B cell (primary cell): ENCODE measurements at regions not wholly inside any gene's neighbourhood (a gene's known extent, or its start where the extent isn't known, plus 50 kb on each side); places are given as distances from the start of the nearest gene placed in this dataset.

Experiments used
- ATAC-seq: fragments of 200-7000 bp; cut with Tn5 transposase; one replicate; pipeline ENCODE4 v1.10.0; 2021; ENCODE audit warnings: low read depth, mild to moderate bottlenecking, moderate number of reproducible peaks, moderate library complexity
- CTCF ChIA-PET: fragments of 350-600 bp; sonication (Branson Sonifier 250); formaldehyde crosslinking; loops from one replicate; lab custom pipeline; 2021; ENCODE audit warnings: antibody characterized with exemption, inconsistent platforms; lab: Charles Lee
- POLR2A ChIA-PET: fragments of 350-600 bp; sonication (Branson Sonifier 250); formaldehyde crosslinking; loops from one replicate; lab custom pipeline; 2021; ENCODE audit warnings: antibody characterized with exemption; lab: Charles Lee
- DNase-seq: peaks from one replicate; pipeline ENCODE4 v3.0.0; 2013
- H2AFZ ChIP-seq: 2 replicates; pipeline ENCODE4 v1.6.1; 2012; ENCODE audit warnings: mild to moderate bottlenecking, low read depth, low read length; ENCODE audit not compliant: insufficient read depth, poor library complexity, severe bottlenecking
- H3K27ac ChIP-seq, 2 donors: 1 replicate in 1 of 2; 2 replicates in 1 of 2; pipeline ENCODE4 v1.5.1; 2012 to 2013; ENCODE audit warnings: low read length in 2 of 2, mild to moderate bottlenecking in 2 of 2, moderate library complexity in 1 of 2
- H3K27me3 ChIP-seq, 4 experiments: fragments of 200-600 bp in 1 of 4; sonication (generic) in 1 of 4; replicated peaks in 1 of 4; 1 replicate in 2 of 4; 2 replicates in 2 of 4; pipeline versions ENCODE4 v1.6.1 to v1.7.0; 2013 to 2016; ENCODE audit warnings: low read length in 3 of 4, mild to moderate bottlenecking in 2 of 4, mixed read lengths in 1 of 4, moderate library complexity in 1 of 4; ENCODE audit not compliant: insufficient read depth in 4 of 4, control insufficient read depth in 3 of 4; ENCODE audit errors: control extremely low read depth in 1 of 4
- H3K36me3 ChIP-seq, 2 experiments: replicated peaks in 1 of 2; 1 replicate in 1 of 2; 2 replicates in 1 of 2; pipeline versions ENCODE4 v1.6.1 to v1.7.1; 2013; ENCODE audit warnings: low read length in 1 of 2; ENCODE audit not compliant: insufficient read depth in 2 of 2, control insufficient read depth in 1 of 2; ENCODE audit errors: control extremely low read depth in 1 of 2, extremely low read depth in 1 of 2
- H3K4me1 ChIP-seq, 2 donors: fragments of 200-600 bp in 1 of 2; sonication (generic) in 1 of 2; 1 replicate in 1 of 2; 2 replicates in 1 of 2; pipeline versions ENCODE4 v1.5.1 to v1.6.1; 2013 to 2017; ENCODE audit warnings: low read length in 2 of 2; ENCODE audit not compliant: control insufficient read depth in 2 of 2, insufficient read depth in 2 of 2
- H3K4me2 ChIP-seq: replicated peaks from 2 replicates; pipeline ENCODE3; 2012; ENCODE audit warnings: mild to moderate bottlenecking, low read depth, low read length; ENCODE audit not compliant: poor library complexity, severe bottlenecking
- H3K4me3 ChIP-seq, 5 experiments: fragments of 200-600 bp in 1 of 5; sonication (generic) in 1 of 5; 1 replicate in 3 of 5; 2 replicates in 2 of 5; pipeline versions ENCODE4 v1.5.1 to v1.7.0; 2011 to 2016; ENCODE audit warnings: low read length in 4 of 5, mild to moderate bottlenecking in 4 of 5, low read depth in 2 of 5, control low read depth in 1 of 5, moderate library complexity in 1 of 5; ENCODE audit not compliant: insufficient read depth in 1 of 5; ENCODE audit errors: control extremely low read depth in 1 of 5, extremely low read depth in 1 of 5
- H3K79me2 ChIP-seq: fragments of 200-600 bp; sonication (generic); one replicate; pipeline ENCODE4 v1.6.0; 2016; ENCODE audit warnings: low read length; ENCODE audit not compliant: control insufficient read depth, insufficient read depth
- H3K9ac ChIP-seq: fragments of 200-600 bp; sonication (generic); 2 replicates; pipeline ENCODE4 v1.6.1; 2017; ENCODE audit warnings: mild to moderate bottlenecking, low read length, moderate library complexity
- H3K9me3 ChIP-seq, 3 donors: one replicate each; pipeline versions ENCODE4 v1.6.1 to v1.7.1; 2013; ENCODE audit warnings: low read length in 2 of 3; ENCODE audit not compliant: control insufficient read depth in 2 of 3, insufficient read depth in 1 of 3; ENCODE audit errors: control extremely low read depth in 1 of 3
- H4K20me1 ChIP-seq: 2 replicates; pipeline ENCODE4 v1.6.0; 2012; ENCODE audit warnings: mild to moderate bottlenecking, low read length; ENCODE audit not compliant: insufficient read depth, control insufficient read depth, poor library complexity, severe bottlenecking
- H3K27ac Mint-ChIP-seq: one replicate; pipeline ENCODE4 v1.8.0; 2021; ENCODE audit warnings: mixed read lengths
- H3K27me3 Mint-ChIP-seq: one replicate; pipeline ENCODE4 v1.8.0; 2021; ENCODE audit warnings: mixed read lengths
- H3K4me1 Mint-ChIP-seq: one replicate; pipeline ENCODE4 v1.8.0; 2021; ENCODE audit warnings: mixed read lengths
- H3K4me3 Mint-ChIP-seq: one replicate; pipeline ENCODE4 v1.8.0; 2021; ENCODE audit warnings: mixed read lengths
- H3K9me3 Mint-ChIP-seq: one replicate; pipeline ENCODE4 v1.8.0; 2022; ENCODE audit warnings: mixed read lengths; ENCODE audit not compliant: insufficient read depth
- EZH2 ChIP-seq: IDR thresholded peaks from 2 replicates; pipeline ENCODE4 v1.6.1; 2012; ENCODE audit warnings: borderline replicate concordance, low read depth, mild to moderate bottlenecking, moderate library complexity, low read length; ENCODE audit not compliant: insufficient read depth, poor library complexity, severe bottlenecking
- WGBS: methylation state at CpG from one replicate; pipeline ENCODE4 v1.1.5; 2013; ENCODE audit warnings: missing lambda C conversion rate; ENCODE audit not compliant: insufficient coverage; 5-methylcytosine and 5-hydroxymethylcytosine counted together
- intact Hi-C: fragments of 100-400 bp; cut with micrococcal nuclease; formaldehyde crosslinking; loops from one replicate; pipeline ENCODE4 v1.10.0; 2022
- TF ChIP-seq, protein P1 (sequence below): fragments of 200-600 bp; IDR thresholded peaks from one replicate; pipeline ENCODE4 v1.8.0; 2022; ENCODE audit warnings: antibody characterized with exemption, mild to moderate bottlenecking

DNA sequence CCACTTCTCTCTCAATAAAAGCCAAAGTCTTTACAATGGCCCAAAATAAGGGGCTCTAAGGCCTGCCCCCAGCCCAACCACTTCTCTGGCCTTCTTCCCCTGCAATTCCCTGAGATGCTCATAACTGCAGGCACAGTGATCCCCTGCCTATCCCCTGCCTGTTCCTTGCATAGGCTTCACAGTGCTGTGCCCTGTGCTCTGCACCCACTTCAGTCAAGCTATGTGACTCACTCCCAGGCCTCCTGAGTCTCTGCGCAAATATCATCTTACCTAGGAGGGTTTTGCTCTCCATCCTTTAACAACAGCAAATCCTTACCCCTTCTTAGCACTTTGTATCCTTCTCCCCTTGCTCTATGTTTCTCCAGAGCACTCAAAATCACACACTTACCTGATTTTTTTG is 242.2 kb downstream of the MSRB3 start:
- Mint-ChIP-seq H3K27me3 (peaks cover 3% of the 10 kb centered on the region), H3K4me1 (no peaks in the 10 kb centered on the region), H3K4me3 (no peak overlapping the region), H3K27ac (no peak overlapping the region), H3K9me3 (peaks cover 3% of the 10 kb centered on the region)
- ChIA-PET CTCF (no interaction called here), POLR2A (no interaction called here)
- no peak overlapping the region for H3K4me3 ChIP-seq
- no peaks in the 10 kb centered on the region for H3K4me1 ChIP-seq
- no peaks in the 10 kb centered on the region for H3K36me3 ChIP-seq
- WGBS = 100% methylated on average over 1 of the region's 1 CpG
- no peak for DNase-seq
- no peak overlapping the region for H2AFZ ChIP-seq
- ATAC-seq = no peak
- intact Hi-C loops = no loop called here
- H3K4me2 ChIP-seq = no peak overlapping the region
- no peaks in the 10 kb centered on the region for H3K27me3 ChIP-seq
- no peaks in the 10 kb centered on the region for H3K9me3 ChIP-seq
- TF ChIP-seq, protein P1, sequence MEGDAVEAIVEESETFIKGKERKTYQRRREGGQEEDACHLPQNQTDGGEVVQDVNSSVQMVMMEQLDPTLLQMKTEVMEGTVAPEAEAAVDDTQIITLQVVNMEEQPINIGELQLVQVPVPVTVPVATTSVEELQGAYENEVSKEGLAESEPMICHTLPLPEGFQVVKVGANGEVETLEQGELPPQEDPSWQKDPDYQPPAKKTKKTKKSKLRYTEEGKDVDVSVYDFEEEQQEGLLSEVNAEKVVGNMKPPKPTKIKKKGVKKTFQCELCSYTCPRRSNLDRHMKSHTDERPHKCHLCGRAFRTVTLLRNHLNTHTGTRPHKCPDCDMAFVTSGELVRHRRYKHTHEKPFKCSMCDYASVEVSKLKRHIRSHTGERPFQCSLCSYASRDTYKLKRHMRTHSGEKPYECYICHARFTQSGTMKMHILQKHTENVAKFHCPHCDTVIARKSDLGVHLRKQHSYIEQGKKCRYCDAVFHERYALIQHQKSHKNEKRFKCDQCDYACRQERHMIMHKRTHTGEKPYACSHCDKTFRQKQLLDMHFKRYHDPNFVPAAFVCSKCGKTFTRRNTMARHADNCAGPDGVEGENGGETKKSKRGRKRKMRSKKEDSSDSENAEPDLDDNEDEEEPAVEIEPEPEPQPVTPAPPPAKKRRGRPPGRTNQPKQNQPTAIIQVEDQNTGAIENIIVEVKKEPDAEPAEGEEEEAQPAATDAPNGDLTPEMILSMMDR = no peak
- TF ChIP-seq EZH2 = no peak
- H3K27ac ChIP-seq = no peak overlapping the region
- H4K20me1 ChIP-seq = no peaks in the 10 kb centered on the region
- no peaks in the 10 kb centered on the region for H3K79me2 ChIP-seq
- H3K9ac ChIP-seq = no peak overlapping the region

DNA sequence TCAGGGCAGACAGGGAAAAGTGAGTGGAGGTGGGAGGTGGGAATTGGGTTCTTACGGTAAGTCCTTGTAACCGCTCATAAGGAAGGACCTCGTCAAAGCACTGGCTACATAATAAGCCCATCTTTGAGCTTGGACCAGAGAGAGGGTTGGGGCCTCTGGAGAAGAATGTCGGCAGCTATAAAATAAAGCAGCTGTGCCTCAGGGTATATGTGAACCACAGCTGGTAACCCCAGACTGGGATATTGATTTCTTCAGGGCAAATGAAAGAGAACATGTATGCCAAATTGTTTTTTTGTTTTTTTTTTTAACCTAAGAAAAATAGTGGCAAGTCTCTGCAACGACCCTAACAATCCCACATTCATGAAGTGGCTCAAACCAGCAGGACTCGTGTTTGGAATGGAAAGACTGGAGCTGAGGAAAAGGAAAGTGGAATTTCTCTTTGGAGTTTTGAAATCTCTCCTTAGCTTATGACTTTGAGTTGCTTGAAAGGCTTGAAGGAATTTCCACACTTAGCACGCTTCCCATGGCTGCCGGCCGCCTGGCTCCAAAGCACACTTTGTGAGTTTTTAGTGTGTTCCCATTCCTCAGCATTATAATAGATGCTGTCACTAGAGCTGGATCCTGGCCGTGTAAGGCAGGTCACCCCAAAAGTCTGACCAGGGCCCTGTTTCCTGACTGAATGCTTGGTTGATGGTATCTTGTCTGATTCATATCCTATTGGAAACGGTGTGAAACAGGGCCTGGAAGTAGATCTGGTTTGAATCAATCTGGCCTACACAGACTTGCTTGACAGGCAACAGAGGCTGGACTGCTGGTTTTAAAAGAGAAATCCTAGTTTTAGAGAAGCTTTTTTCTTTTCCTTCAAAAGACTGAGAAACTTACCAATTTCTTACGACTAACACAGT is 244.7 kb downstream of the MSRB3 start:
- no peaks in the 10 kb centered on the region for H3K4me1 Mint-ChIP-seq
- CTCF ChIA-PET = no interaction called here
- no peak overlapping the region for H2AFZ ChIP-seq
- no peak overlapping the region for H3K4me3 ChIP-seq
- H3K36me3 ChIP-seq = no peaks in the 10 kb centered on the region
- DNase-seq (no peak), ATAC-seq (no peak)
- no peak overlapping the region for H3K9ac ChIP-seq
- H3K27me3 ChIP-seq = no peaks in the 10 kb centered on the region
- intact Hi-C loops = no loop called here
- H3K4me3 Mint-ChIP-seq = no peak overlapping the region
- H3K4me2 ChIP-seq = no peak overlapping the region
- H3K9me3 ChIP-seq = no peaks in the 10 kb centered on the region
- POLR2A ChIA-PET = no interaction called here
- WGBS = 98% methylated on average over 7 of the region's 12 CpGs
- TF ChIP-seq, protein P1 = no peak
- TF ChIP-seq EZH2 = no peak
- no peaks in the 10 kb centered on the region for H3K4me1 ChIP-seq
- H3K27me3 Mint-ChIP-seq = peaks cover 3% of the 10 kb centered on the region
- no peaks in the 10 kb centered on the region for H3K79me2 ChIP-seq
- no peak overlapping the region for H3K27ac Mint-ChIP-seq
- H3K9me3 Mint-ChIP-seq = peaks cover 3% of the 10 kb centered on the region
- H3K27ac ChIP-seq = no peak overlapping the region
- no peaks in the 10 kb centered on the region for H4K20me1 ChIP-seq
